Neural cell (in vitro differentiated cells): ENCODE measurements at regions not wholly inside any gene's neighbourhood (a gene's known extent, or its start where the extent isn't known, plus 50 kb on each side); places are given as distances from the start of the nearest gene placed in this dataset.

Experiments
- H2AFZ ChIP-seq: fragments of 200-600, 300-800 bp; sonication (generic), shearing (Covaris generic); 2 replicates; pipeline ENCODE4 v1.6.0; 2014; ENCODE audit warnings: low read depth, mild to moderate bottlenecking, antibody characterized with exemption, low read length, moderate library complexity
- H3F3A ChIP-seq: fragments of 200-600 bp; shearing (Covaris generic); 2 replicates; pipeline ENCODE4 v1.6.1; 2016; ENCODE audit warnings: mild to moderate bottlenecking, moderate library complexity, mixed read lengths, antibody characterized with exemption, low read length; ENCODE audit not compliant: insufficient read depth, poor library complexity, severe bottlenecking
- H3K27ac ChIP-seq: fragments of 200-600, 300-800 bp; sonication (generic), shearing (Covaris generic); 2 replicates; pipeline ENCODE4 v1.5.1; 2014; ENCODE audit warnings: mild to moderate bottlenecking, low read length, moderate library complexity
- H3K27me3 ChIP-seq: fragments of 300-800, 200-600 bp; sonication (generic), shearing (Covaris generic); 2 replicates; pipeline ENCODE4 v1.6.0; 2014; ENCODE audit warnings: mild to moderate bottlenecking, low read depth, low read length, moderate library complexity; ENCODE audit not compliant: insufficient read depth
- H3K36me3 ChIP-seq: fragments of 300-800, 200-600 bp; sonication (generic), shearing (Covaris generic); 2 replicates; pipeline ENCODE4 v1.5.1; 2014; ENCODE audit warnings: mild to moderate bottlenecking, antibody characterized with exemption, low read length, moderate library complexity; ENCODE audit not compliant: insufficient read depth
- H3K4me2 ChIP-seq: fragments of 300-800, 200-600 bp; sonication (generic), shearing (Covaris generic); 2 replicates; pipeline ENCODE4 v1.6.0; 2014; ENCODE audit warnings: mild to moderate bottlenecking, low read length
- H3K4me3 ChIP-seq: fragments of 300-800, 200-600 bp; sonication (generic), shearing (Covaris generic); 2 replicates; pipeline ENCODE4 v1.5.1; 2014; ENCODE audit warnings: mild to moderate bottlenecking, low read length, moderate library complexity
- H3K79me2 ChIP-seq: fragments of 200-600 bp; shearing (Covaris generic); replicated peaks from 2 replicates; pipeline ENCODE4 v1.6.0; 2014; ENCODE audit warnings: mild to moderate bottlenecking, low read length, moderate library complexity; ENCODE audit not compliant: insufficient read depth
- H3K9ac ChIP-seq: fragments of 300-800, 200-600 bp; sonication (generic), shearing (Covaris generic); 2 replicates; pipeline ENCODE4 v1.6.1; 2016; ENCODE audit warnings: mild to moderate bottlenecking, low read length, mixed read lengths
- H3K9me2 ChIP-seq: fragments of 200-600 bp; shearing (Covaris generic); 2 replicates; pipeline ENCODE4 v1.6.1; 2016; ENCODE audit warnings: mild to moderate bottlenecking, low read length, mixed read lengths; ENCODE audit not compliant: insufficient read depth
- H3K9me3 ChIP-seq: fragments of 200-600, 300-800 bp; sonication (generic), shearing (Covaris generic); 2 replicates; pipeline ENCODE4 v1.6.1; 2016; ENCODE audit warnings: mild to moderate bottlenecking, mixed run types, low read length, moderate library complexity, mixed read lengths
- H4K20me1 ChIP-seq: fragments of 200-600 bp; shearing (Covaris generic); 2 replicates; pipeline ENCODE4 v1.6.1; 2016; ENCODE audit warnings: mild to moderate bottlenecking, mixed run types; ENCODE audit not compliant: insufficient read depth
- CTCF ChIP-seq: fragments of 450-650 bp; IDR thresholded peaks from 2 replicates; pipeline ENCODE4 v1.5.1; 2014; ENCODE audit warnings: antibody characterized with exemption, mild to moderate bottlenecking, moderate library complexity; ENCODE audit not compliant: poor library complexity, severe bottlenecking
- EP300 ChIP-seq: fragments of 450-650 bp; conservative IDR thresholded peaks from 2 replicates; pipeline ENCODE4 v1.6.1; 2014; ENCODE audit warnings: antibody characterized with exemption, mild to moderate bottlenecking, moderate library complexity; ENCODE audit not compliant: poor library complexity, severe bottlenecking
- EZH2 ChIP-seq: fragments of 200-600, 300-800 bp; shearing (Covaris generic), sonication (generic); IDR thresholded peaks from 2 replicates; pipeline ENCODE4 v1.6.1; 2014; ENCODE audit warnings: antibody characterized with exemption, low read length, borderline replicate concordance, mild to moderate bottlenecking; ENCODE audit not compliant: insufficient read depth, poor library complexity, severe bottlenecking
- MXI1 ChIP-seq: fragments of 450-650 bp; conservative IDR thresholded peaks from 2 replicates; pipeline ENCODE4 v1.6.1; 2014; ENCODE audit warnings: antibody characterized with exemption, mild to moderate bottlenecking; ENCODE audit not compliant: poor library complexity, severe bottlenecking
- POLR2AphosphoS5 ChIP-seq: IDR thresholded peaks from 2 replicates; pipeline ENCODE4 v1.6.1; 2012
- RAD21 ChIP-seq: fragments of 450-650 bp; conservative IDR thresholded peaks from 2 replicates; pipeline ENCODE4 v1.6.1; 2014; ENCODE audit warnings: antibody characterized with exemption, mild to moderate bottlenecking, moderate library complexity
- REST ChIP-seq: IDR thresholded peaks from 2 replicates; pipeline ENCODE4 v1.6.1; 2012; ENCODE audit warnings: borderline replicate concordance
- SMC3 ChIP-seq: fragments of 450-650 bp; conservative IDR thresholded peaks from 2 replicates; pipeline ENCODE4 v1.6.1; 2014; ENCODE audit warnings: antibody characterized with exemption, mild to moderate bottlenecking, moderate library complexity; ENCODE audit not compliant: poor library complexity
- TAF1 ChIP-seq: IDR thresholded peaks from 2 replicates; pipeline ENCODE4 v1.6.1; 2012; ENCODE audit warnings: low read depth

GRCh38 chr2:57080035-57080434 lies 896.2 kb downstream of the CCDC85A start:
- Histone ChIP-seq H4K20me1 (no peaks in the 10 kb centered on the region), H3K9me3 (no peaks in the 10 kb centered on the region), H2AFZ (no peak overlapping the region), H3F3A (no peaks in the 10 kb centered on the region), H3K27me3 (no peaks in the 10 kb centered on the region), H3K36me3 (no peaks in the 10 kb centered on the region), H3K4me2 (no peak overlapping the region), H3K9me2 (no peaks in the 10 kb centered on the region), H3K4me3 (no peak overlapping the region), H3K27ac (no peak overlapping the region), H3K9ac (no peak overlapping the region), H3K79me2 (no peaks in the 10 kb centered on the region)
- TF ChIP-seq EP300 (no peak), REST (no peak), TAF1 (no peak), POLR2AphosphoS5 (no peak), CTCF (no peak), RAD21 (no peak), MXI1 (no peak), SMC3 (no peak), EZH2 (no peak)

GRCh38 chr2:57084697-57085281 lies 901.0 kb downstream of the CCDC85A start:
- TF ChIP-seq POLR2AphosphoS5: no peak
- no peak for TF ChIP-seq RAD21
- no peak for TF ChIP-seq REST
- no peak for TF ChIP-seq CTCF
- TF ChIP-seq MXI1: no peak
- no peak for TF ChIP-seq TAF1
- no peak for TF ChIP-seq SMC3
- TF ChIP-seq EP300: no peak
- no peak for TF ChIP-seq EZH2
- no peaks in the 10 kb centered on the region for H3K36me3 ChIP-seq
- no peak overlapping the region for H2AFZ ChIP-seq
- H3K4me3 ChIP-seq: no peak overlapping the region
- H3F3A ChIP-seq: no peaks in the 10 kb centered on the region
- no peaks in the 10 kb centered on the region for H4K20me1 ChIP-seq
- no peak overlapping the region for H3K9ac ChIP-seq
- H3K9me2 ChIP-seq: no peaks in the 10 kb centered on the region
- no peaks in the 10 kb centered on the region for H3K79me2 ChIP-seq
- no peaks in the 10 kb centered on the region for H3K27me3 ChIP-seq
- H3K4me2 ChIP-seq: no peak overlapping the region
- H3K9me3 ChIP-seq: no peaks in the 10 kb centered on the region
- H3K27ac ChIP-seq: no peak overlapping the region
